GM18520 (cell line): ENCODE measurements at regions not wholly inside any gene's neighbourhood (a gene's known extent, or its start where the extent isn't known, plus 50 kb on each side); places are given as distances from the start of the nearest gene placed in this dataset.
"Not testable (repeated sequence)": the region's sequence is repeated elsewhere in the genome, so short reads cannot be mapped to it uniquely, and the experiment has no call there.

Source experiments
- ATAC-seq: cut with Tn5 transposase; IDR thresholded peaks from one replicate; pipeline ENCODE4 v1.9.1; 2021; ENCODE audit not compliant: unreplicated experiment

- no peak for ATAC-seq
Measured at GRCh38 chr13:103715335-103715734, 649.1 kb upstream of the SLC10A2 start.

DNA sequence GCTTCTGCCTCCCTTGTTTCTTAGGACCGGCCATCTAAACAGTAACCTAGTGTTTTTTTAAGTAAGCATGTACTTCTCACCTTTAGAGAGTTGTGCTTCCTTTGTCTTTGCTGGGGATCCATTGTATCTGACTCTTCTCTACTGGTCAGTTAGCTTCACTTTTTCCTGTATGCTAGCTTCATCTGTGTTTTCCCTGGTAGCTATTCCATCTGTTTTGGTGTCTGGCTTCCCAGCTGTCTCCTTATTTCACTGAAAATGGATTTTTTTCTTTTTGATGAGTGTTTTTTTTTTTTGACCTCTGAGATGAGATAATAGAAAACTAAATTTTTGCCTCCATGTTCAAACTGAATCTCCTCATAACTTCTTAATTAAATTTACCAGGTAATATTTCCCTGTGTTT is 637.0 kb upstream of the SLC10A2 start:
- no peak for ATAC-seq

DNA sequence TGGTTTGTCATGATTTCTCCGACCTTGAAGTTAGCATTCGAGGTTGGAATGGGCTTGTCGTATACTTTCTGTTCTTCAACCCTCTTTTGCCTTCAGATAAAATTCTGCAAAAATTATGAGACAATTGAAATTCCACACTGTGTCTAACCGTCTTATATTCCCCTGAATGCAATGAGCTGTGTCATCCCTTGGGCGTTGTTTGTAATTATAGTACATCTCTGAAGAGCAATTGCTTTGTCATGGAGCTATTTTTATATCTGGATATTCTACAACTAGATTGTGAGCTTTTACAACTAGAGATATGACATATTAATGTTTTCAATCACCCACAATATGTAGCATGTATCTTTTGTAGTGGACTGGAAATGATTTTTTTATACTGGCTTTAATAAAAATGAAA is 631.8 kb upstream of the SLC10A2 start:
- ATAC-seq: no peak

GRCh38 chr13:103695320-103695719 is 629.1 kb upstream of the SLC10A2 start:
- no peak for ATAC-seq

DNA sequence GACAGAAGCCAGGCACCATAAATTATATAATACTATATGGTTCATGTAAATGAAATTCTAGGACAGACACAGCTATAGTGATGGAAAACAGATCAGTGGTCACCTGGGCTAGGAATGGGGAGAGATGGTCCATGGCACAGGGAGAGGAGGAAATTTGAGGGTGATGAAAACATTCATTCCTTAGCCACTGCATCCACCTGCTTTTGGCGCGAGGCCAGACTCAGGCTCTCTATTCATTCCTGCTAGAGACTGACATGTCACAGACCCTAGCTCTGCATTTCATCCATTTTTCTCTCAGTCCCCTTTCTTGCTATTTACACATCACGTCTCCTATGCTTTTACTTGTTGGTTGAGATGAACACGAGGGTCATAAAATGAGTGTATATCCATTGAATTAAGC is 628.3 kb upstream of the SLC10A2 start:
- ATAC-seq: no peak

DNA sequence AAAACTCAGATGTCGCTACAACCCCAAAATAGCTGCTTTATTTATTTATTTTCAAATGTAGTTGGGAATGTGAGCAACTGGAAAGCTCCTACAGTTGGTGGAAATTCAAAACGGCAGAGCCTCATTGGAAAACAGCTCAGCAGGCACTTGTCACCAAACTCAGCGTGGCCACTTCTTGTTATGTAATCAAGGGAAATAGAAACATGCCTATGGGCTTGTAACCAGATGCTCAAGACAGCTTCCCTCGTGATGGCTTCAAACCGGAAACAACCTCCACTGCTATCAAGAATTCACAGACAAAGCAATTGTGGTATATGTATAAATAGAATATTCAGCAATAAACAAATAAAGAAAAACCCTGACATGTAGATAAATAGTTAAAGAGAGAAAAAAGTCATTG is 627.8 kb upstream of the SLC10A2 start:
- no peak for ATAC-seq

GRCh38 chr13:103692442-103692841 is 626.2 kb upstream of the SLC10A2 start:
- no peak for ATAC-seq

- no peak for ATAC-seq
Measured at GRCh38 chr13:103676329-103676728, 610.1 kb upstream of the SLC10A2 start.

GRCh38 chr13:103671547-103671946 is 605.3 kb upstream of the SLC10A2 start:
- ATAC-seq: no peak

- no peak for ATAC-seq
Measured at GRCh38 chr13:103663996-103664395, 597.8 kb upstream of the SLC10A2 start.

DNA sequence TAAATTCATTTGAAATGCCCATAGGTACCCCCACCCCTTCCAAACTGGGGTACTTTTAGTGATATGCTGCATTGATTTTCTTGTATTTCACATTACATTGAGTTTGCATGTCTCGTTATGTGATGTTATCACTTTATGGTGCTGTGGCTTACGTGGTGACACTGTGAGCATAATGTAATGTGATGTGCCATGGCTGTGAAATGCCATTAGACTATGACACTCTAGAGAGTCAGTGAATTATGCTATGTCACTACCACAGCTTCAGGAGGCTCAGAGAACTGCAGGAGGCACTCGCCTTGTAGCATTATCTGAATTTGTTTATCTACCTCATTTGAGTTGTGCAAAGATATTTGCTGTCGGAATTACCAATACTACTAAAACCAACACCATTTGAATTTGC is 590.1 kb upstream of the SLC10A2 start:
- no peak for ATAC-seq

GRCh38 chr13:103640606-103641005 is 574.4 kb upstream of the SLC10A2 start:
- ATAC-seq: no peak

GRCh38 chr13:103639326-103639725 is 573.1 kb upstream of the SLC10A2 start:
- ATAC-seq: no peak

DNA sequence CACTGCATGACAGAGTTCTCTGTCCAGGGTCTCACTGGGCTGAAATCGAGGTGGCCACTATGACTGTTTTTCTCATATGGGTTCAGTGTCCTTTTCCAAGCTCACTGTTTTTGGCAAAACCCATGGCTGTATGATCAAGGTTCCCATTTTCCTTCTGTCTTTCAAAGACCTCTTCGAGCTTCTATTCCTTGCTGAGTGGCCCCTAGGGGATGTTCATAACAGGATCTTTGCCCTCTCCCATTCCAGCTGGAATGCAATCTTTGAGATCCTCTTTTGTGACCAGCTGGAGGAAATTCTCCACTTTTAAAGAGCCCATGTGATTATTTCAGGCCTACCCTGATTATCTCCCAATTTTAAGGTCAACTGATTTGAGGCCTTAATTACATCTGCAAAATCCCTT is 572.5 kb upstream of the SLC10A2 start:
- no peak for ATAC-seq

DNA sequence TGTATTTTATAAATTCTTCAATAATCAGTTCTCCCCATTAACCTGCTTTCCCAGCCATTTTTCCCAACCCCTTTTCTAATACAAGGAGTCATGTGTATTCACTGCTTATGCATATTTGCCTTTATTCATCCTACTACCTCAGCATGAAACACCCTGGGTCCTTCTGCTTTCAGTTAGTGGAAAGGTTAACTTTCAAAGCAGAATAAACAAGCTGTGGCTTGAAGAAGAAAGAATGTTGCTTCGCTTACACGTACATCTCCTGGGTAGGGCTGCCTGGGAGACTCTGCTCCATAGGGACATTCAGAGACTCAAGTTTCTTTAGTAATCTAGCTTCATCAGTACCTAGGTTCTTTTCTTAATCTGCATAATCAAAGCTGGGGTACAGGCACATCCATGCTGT is 567.8 kb upstream of the SLC10A2 start:
- ATAC-seq: no peak

DNA sequence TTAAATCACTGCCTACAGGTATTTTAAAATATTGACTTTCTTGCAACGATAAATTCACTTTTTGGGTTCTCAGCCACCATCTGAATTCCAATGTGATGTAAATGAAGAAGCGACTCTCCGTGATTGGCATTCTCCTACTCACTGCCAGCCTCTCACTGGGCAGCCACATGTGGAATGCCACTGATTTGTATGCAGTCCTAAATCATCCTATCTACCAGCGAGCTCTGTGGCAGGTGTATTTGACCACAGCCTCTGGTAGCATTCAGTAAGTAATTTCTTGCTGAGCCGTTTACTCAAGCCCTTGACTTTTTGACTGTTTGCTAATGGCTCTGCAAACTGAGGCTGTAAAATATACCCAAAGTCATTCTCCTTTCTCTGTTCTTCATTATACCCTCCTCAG is 559.0 kb upstream of the SLC10A2 start:
- ATAC-seq: no peak

GRCh38 chr13:103618151-103618550 is 551.9 kb upstream of the SLC10A2 start:
- no peak for ATAC-seq

- ATAC-seq: no peak
Measured at GRCh38 chr13:103615771-103616170, 549.6 kb upstream of the SLC10A2 start.

DNA sequence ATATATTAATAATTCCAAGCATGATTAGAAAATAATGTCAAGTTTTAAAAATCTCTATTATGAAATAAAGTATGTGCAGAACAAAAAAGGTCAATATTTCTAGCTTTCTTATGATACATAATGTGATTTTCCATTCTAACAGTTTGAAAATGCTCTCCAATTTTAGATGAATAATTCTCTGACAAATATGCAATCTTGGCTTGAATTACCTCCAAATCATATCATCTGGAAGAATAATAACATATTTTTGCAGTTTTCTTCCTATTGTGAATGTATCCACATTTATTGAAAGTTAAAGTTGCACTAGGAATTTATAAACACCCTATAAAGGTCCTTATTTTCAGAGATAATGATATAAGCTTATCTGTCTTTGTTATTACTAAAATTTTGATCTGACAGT is 548.5 kb upstream of the SLC10A2 start:
- ATAC-seq: no peak

GRCh38 chr13:103607995-103608394 is 541.8 kb upstream of the SLC10A2 start:
- ATAC-seq: peak; percentile 84

DNA sequence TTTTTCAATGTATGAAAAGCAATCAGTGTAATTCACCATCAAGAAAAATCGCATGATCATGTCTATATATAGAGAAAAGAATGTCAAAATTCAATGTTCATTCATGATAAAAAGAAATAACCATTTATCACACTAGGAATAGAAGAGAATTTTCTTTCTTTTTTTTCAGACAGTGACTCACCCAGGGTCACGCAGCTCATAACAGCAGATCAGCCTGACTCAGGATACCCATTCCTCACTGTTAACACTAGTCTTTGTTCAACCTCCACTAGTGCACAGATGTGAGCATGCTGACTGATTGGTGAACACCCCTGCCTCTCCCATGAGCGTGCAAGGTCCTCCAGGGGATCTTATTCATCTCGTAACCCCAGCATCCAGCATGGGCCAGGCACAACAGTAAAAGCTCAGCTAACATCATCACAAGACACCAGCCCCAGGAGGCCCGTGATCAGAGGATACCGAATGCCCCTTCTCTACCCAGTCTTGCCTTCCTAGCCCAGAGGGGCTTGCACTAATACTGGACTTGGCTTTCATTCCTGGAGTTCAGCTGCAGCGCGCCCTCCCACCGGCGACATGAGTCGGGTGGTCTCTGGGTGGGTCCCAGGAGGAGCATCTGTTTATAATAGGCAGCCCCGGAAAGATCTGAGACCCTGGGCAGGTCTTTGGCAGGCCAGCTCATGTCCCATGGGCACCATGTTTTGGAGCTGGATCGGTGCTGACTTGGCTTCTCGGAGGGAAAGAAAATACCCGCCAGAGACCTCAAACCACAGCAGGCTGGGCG is 539.5 kb upstream of the SLC10A2 start:
- ATAC-seq: no peak

DNA sequence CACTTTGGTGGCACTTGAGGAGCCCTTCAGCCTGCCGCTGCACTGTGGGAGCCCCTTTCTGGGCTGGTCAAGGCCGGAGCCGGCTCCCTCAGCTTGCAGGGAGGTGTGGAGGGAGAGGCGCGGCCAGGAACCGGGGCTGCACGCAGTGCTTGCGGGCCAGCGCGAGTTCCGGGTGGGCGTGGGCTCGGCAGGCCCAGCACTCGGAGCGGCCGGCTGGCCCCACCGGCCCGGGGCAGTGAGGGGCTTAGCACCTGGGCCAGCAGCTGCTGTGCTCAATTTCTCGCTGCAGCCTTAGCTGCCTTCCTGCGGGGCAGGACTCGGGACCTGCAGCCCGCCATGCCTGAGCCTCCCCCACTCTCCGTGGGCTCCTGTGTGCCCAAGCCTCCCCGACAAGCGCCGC is 533.7 kb upstream of the SLC10A2 start:
- ATAC-seq: not testable (repeated sequence)

GRCh38 chr13:103598671-103599070 is 532.5 kb upstream of the SLC10A2 start:
- ATAC-seq: no peak
